Fibroblast of villous mesenchyme (primary cell): ENCODE measurements at regions not wholly inside any gene's neighbourhood (a gene's known extent, or its start where the extent isn't known, plus 50 kb on each side); places are given as distances from the start of the nearest gene placed in this dataset.

Source experiments
- DNase-seq: peaks from one replicate; pipeline ENCODE4 v3.0.0-alpha.2; 2010; ENCODE audit warnings: low read depth
- H3K4me3 ChIP-seq: 2 replicates; pipeline ENCODE4 v1.5.1; 2011; ENCODE audit warnings: low read depth, mild to moderate bottlenecking, low read length
- CTCF ChIP-seq: IDR thresholded peaks from 2 replicates; pipeline ENCODE4 v1.5.1; 2012; ENCODE audit warnings: low read depth, mild to moderate bottlenecking, low read length; ENCODE audit not compliant: insufficient read depth

- no peak for TF ChIP-seq CTCF
- no peak overlapping the region for H3K4me3 ChIP-seq
- DNase-seq = no peak
Observed at GRCh38 chr7:66528652-66529051, 100.0 kb upstream of the KCTD7 start.

- DNase-seq = no peak
- H3K4me3 ChIP-seq = no peak overlapping the region
- TF ChIP-seq CTCF = no peak
Observed at GRCh38 chr7:66529883-66530610, 98.6 kb upstream of the KCTD7 start.

- DNase-seq = no peak
- TF ChIP-seq CTCF = no peak
- H3K4me3 ChIP-seq = no peak overlapping the region
Observed at GRCh38 chr7:66535414-66536329, 93.0 kb upstream of the KCTD7 start.

- no peak for DNase-seq
- H3K4me3 ChIP-seq = no peak overlapping the region
- TF ChIP-seq CTCF = no peak
Observed at GRCh38 chr7:66537380-66537779, 91.3 kb upstream of the KCTD7 start.

GRCh38 chr7:66537876-66538275, 90.8 kb upstream of the KCTD7 start:
- H3K4me3 ChIP-seq = no peak overlapping the region
- no peak for TF ChIP-seq CTCF
- no peak for DNase-seq

- H3K4me3 ChIP-seq = no peak overlapping the region
- no peak for DNase-seq
- no peak for TF ChIP-seq CTCF
Observed at GRCh38 chr7:66539264-66539623, 89.4 kb upstream of the KCTD7 start.
